ENCODE measurements at regions not wholly inside any gene's neighbourhood (a gene's known extent, or its start where the extent isn't known, plus 50 kb on each side); places are given as distances from the start of the nearest gene placed in this dataset.

DNA sequence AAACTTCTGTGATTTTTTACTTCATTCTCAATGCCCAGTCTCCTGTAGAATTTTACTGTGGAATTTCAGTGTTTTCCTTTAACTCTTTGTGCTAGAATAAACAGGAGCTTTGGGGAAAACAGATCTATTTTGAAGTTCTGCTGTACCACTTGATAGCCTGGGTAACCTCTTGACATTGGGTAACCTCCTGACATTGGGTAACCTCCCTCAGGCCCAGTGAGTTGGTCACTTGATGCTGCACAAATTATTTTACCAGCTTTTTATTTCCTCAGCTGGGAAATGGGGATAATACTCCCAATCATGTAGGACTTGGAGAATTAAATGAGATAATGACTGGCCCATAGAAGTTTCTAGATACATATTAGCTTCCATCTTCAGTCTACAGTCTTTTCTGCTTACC is 137.3 kb upstream of the TOP1 start:
- ChIA-PET POLR2A (ENCODE audit: low non-redundant PET) (no interaction called here), CTCF (no interaction called here)

DNA sequence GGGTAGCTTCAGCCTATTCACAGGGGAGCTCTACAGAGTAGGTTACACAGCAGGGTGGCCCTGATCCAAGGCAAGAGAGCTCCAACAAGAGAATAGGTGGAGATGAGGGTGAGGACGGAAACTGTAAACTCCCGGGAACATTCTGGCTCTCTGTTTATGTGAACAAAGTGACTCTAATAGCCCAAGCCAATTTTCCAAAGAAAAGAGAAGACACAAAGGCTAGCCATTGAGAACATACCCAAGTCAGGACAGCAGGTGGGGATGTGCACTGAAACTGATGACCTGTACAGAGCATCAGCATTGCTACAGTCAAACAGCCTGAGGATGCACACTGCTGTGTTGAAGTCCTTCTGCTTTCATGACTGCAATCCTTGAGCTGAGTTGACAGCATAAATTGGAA is 136.0 kb upstream of the TOP1 start:
- BruUV-seq (replicated peaks) = no TSS peak
- TF ChIP-seq EZH2 (IDR thresholded peaks at IDR 0.05; ENCODE audit: borderline replicate concordance, low read depth, low read length, poor library complexity, severe bottlenecking) = no peak
- intact Hi-C loops (cut with micrococcal nuclease; ENCODE audit: unreplicated experiment) = no loop called here
- ChIA-PET CTCF (no interaction called here), POLR2A (ENCODE audit: low non-redundant PET) (no interaction called here)
- Histone ChIP-seq H3K27me3 (replicated peaks; ENCODE audit: insufficient read depth, low read depth, low read length, poor library complexity) (peaks cover 14% of the 10 kb centered on the region), H3K36me3 (ENCODE audit: insufficient read depth, low read length, poor library complexity, severe bottlenecking) (no peaks in the 10 kb centered on the region), H3K27ac (ENCODE audit: low read depth, low read length, poor library complexity, severe bottlenecking) (no peak overlapping the region), H3K4me3 (ENCODE audit: low read depth, low read length, poor library complexity, severe bottlenecking) (no peak overlapping the region), H3K4me1 (ENCODE audit: insufficient read depth, low read length, poor library complexity, severe bottlenecking) (no peaks in the 10 kb centered on the region), H3K9me3 (ENCODE audit: low read depth, low read length, poor library complexity, severe bottlenecking) (no peaks in the 10 kb centered on the region)
- no peak for DNase-seq (ENCODE audit: low spot score)

More for the DNA sequence above, 137.3 kb upstream of the TOP1 start:
- TF ChIP-seq EZH2 (IDR thresholded peaks at IDR 0.05; ENCODE audit: borderline replicate concordance, low read depth, low read length, poor library complexity, severe bottlenecking) = no peak
- TF ChIP-seq, protein P1, sequence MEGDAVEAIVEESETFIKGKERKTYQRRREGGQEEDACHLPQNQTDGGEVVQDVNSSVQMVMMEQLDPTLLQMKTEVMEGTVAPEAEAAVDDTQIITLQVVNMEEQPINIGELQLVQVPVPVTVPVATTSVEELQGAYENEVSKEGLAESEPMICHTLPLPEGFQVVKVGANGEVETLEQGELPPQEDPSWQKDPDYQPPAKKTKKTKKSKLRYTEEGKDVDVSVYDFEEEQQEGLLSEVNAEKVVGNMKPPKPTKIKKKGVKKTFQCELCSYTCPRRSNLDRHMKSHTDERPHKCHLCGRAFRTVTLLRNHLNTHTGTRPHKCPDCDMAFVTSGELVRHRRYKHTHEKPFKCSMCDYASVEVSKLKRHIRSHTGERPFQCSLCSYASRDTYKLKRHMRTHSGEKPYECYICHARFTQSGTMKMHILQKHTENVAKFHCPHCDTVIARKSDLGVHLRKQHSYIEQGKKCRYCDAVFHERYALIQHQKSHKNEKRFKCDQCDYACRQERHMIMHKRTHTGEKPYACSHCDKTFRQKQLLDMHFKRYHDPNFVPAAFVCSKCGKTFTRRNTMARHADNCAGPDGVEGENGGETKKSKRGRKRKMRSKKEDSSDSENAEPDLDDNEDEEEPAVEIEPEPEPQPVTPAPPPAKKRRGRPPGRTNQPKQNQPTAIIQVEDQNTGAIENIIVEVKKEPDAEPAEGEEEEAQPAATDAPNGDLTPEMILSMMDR (conservative IDR thresholded peaks at IDR 0.05; ENCODE audit: low read depth, low read length) = no peak
- Histone ChIP-seq H3K4me1 (ENCODE audit: insufficient read depth, low read length, poor library complexity, severe bottlenecking) (no peaks in the 10 kb centered on the region), H3K4me3 (ENCODE audit: low read depth, low read length, poor library complexity, severe bottlenecking) (no peak overlapping the region), H3K9me3 (ENCODE audit: low read depth, low read length, poor library complexity, severe bottlenecking) (no peaks in the 10 kb centered on the region), H3K27ac (ENCODE audit: low read depth, low read length, poor library complexity, severe bottlenecking) (no peak overlapping the region), H3K27me3 (replicated peaks; ENCODE audit: insufficient read depth, low read depth, low read length, poor library complexity) (peaks cover 14% of the 10 kb centered on the region), H3K36me3 (ENCODE audit: insufficient read depth, low read length, poor library complexity, severe bottlenecking) (no peaks in the 10 kb centered on the region)
- no TSS peak for BruUV-seq (replicated peaks)
- no peak for DNase-seq (ENCODE audit: low spot score)
- intact Hi-C loops (cut with micrococcal nuclease; ENCODE audit: unreplicated experiment) = no loop called here

DNA sequence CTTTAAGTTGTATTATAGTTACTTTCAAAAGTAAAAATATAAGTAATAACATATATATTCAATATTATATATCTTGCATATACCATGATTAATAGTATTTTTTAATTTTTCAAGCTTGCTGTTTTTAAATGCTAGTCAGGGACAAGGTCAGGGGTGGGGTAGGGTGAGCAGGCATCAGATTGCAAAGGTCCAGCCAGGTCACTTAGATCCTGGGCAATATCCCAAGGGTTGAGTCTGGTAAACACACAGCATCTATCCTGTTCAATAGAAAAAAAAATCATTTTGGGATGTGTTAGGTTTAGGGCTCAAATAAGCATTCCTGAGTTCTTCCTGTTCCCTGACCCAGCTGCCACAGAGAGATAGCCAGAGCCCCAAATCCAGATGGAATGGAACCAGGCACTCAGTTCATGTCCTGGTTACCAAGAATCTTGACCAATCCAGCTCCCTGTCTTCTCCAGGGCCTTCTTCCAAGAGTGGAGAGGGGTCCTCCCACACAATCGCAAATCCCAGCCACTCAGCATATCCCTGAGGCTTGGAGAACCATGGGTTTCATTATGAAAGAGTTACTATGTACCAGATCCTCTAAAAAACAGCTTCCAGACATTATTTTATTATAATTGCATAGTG is 134.9 kb upstream of the TOP1 start:
- DNase-seq (ENCODE audit: low spot score) = no peak
- ChIA-PET CTCF (no interaction called here), POLR2A (ENCODE audit: low non-redundant PET) (no interaction called here)
- H3K27me3 ChIP-seq (replicated peaks; ENCODE audit: insufficient read depth, low read depth, low read length, poor library complexity) = peaks cover 14% of the 10 kb centered on the region
- no TSS peak for BruUV-seq (replicated peaks)
- intact Hi-C loops (cut with micrococcal nuclease; ENCODE audit: unreplicated experiment) = no loop called here
- H3K4me3 ChIP-seq (ENCODE audit: low read depth, low read length, poor library complexity, severe bottlenecking) = no peak overlapping the region
- H3K9me3 ChIP-seq (ENCODE audit: low read depth, low read length, poor library complexity, severe bottlenecking) = no peaks in the 10 kb centered on the region
- H3K36me3 ChIP-seq (ENCODE audit: insufficient read depth, low read length, poor library complexity, severe bottlenecking) = no peaks in the 10 kb centered on the region
- TF ChIP-seq, protein P1 (conservative IDR thresholded peaks at IDR 0.05; ENCODE audit: low read depth, low read length) = no peak
- TF ChIP-seq EZH2 (IDR thresholded peaks at IDR 0.05; ENCODE audit: borderline replicate concordance, low read depth, low read length, poor library complexity, severe bottlenecking) = no peak
- no peaks in the 10 kb centered on the region for H3K4me1 ChIP-seq (ENCODE audit: insufficient read depth, low read length, poor library complexity, severe bottlenecking)
- no peak overlapping the region for H3K27ac ChIP-seq (ENCODE audit: low read depth, low read length, poor library complexity, severe bottlenecking)

DNA sequence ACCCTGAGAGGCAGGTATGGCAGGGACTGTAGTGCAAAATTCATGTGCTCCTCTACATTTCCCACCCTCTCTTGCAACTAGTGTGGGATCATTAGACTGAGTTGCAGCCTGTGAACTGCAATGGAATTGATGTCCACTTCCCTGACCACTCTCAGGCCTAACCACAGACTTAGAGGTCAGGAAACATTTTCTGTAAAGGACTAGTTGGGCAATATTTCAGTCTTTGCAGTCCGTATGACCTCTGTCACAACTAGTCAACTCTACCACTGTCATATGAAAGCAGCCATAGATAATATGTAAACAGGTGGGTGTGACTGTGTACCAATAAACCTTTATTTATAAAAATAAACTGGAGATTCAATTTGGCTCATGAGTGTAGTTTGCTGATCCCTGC is 134.4 kb upstream of the TOP1 start:
- H3K27ac ChIP-seq (ENCODE audit: low read depth, low read length, poor library complexity, severe bottlenecking) = no peak overlapping the region
- no TSS peak for BruUV-seq (replicated peaks)
- CTCF ChIA-PET = no interaction called here
- POLR2A ChIA-PET (ENCODE audit: low non-redundant PET) = no interaction called here
- DNase-seq (ENCODE audit: low spot score) = no peak
- H3K4me3 ChIP-seq (ENCODE audit: low read depth, low read length, poor library complexity, severe bottlenecking) = no peak overlapping the region
- TF ChIP-seq EZH2 (IDR thresholded peaks at IDR 0.05; ENCODE audit: borderline replicate concordance, low read depth, low read length, poor library complexity, severe bottlenecking) = no peak
- TF ChIP-seq, protein P1 (conservative IDR thresholded peaks at IDR 0.05; ENCODE audit: low read depth, low read length) = no peak
- no peaks in the 10 kb centered on the region for H3K4me1 ChIP-seq (ENCODE audit: insufficient read depth, low read length, poor library complexity, severe bottlenecking)
- no peaks in the 10 kb centered on the region for H3K9me3 ChIP-seq (ENCODE audit: low read depth, low read length, poor library complexity, severe bottlenecking)
- peaks cover 14% of the 10 kb centered on the region for H3K27me3 ChIP-seq (replicated peaks; ENCODE audit: insufficient read depth, low read depth, low read length, poor library complexity)
- no peaks in the 10 kb centered on the region for H3K36me3 ChIP-seq (ENCODE audit: insufficient read depth, low read length, poor library complexity, severe bottlenecking)
- intact Hi-C loops (cut with micrococcal nuclease; ENCODE audit: unreplicated experiment) = no loop called here

Measured in A673 (cell line).